ENCODE measurements at regions not wholly inside any gene's neighbourhood (a gene's known extent, or its start where the extent isn't known, plus 50 kb on each side); places are given as distances from the start of the nearest gene placed in this dataset.

DNA sequence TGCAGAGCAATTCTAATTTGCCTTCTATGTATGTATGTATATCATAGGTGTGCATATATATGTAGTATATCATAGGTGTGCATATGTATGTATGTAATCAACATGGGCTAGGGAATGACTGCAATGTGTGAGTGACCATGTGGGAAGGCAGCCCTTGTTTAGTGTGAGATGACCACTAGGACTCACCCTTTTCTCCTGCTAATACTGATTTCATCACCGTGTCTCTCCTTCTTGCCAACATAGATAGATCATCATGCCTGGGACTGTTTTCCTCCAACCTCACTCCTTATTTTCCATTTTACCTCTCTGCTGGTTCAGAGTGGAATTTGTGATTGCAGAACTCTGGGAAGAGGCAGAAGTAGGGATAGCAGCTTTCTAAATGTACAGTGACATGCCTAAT is 63.6 kb upstream of the SFRP2 start:
- TF ChIP-seq, protein P1, sequence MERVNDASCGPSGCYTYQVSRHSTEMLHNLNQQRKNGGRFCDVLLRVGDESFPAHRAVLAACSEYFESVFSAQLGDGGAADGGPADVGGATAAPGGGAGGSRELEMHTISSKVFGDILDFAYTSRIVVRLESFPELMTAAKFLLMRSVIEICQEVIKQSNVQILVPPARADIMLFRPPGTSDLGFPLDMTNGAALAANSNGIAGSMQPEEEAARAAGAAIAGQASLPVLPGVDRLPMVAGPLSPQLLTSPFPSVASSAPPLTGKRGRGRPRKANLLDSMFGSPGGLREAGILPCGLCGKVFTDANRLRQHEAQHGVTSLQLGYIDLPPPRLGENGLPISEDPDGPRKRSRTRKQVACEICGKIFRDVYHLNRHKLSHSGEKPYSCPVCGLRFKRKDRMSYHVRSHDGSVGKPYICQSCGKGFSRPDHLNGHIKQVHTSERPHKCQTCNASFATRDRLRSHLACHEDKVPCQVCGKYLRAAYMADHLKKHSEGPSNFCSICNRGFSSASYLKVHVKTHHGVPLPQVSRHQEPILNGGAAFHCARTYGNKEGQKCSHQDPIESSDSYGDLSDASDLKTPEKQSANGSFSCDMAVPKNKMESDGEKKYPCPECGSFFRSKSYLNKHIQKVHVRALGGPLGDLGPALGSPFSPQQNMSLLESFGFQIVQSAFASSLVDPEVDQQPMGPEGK (CRISPR knock-in tag; IDR thresholded peaks at IDR 0.05; ENCODE audit: borderline replicate concordance) = no peak
- TF ChIP-seq, protein P2, sequence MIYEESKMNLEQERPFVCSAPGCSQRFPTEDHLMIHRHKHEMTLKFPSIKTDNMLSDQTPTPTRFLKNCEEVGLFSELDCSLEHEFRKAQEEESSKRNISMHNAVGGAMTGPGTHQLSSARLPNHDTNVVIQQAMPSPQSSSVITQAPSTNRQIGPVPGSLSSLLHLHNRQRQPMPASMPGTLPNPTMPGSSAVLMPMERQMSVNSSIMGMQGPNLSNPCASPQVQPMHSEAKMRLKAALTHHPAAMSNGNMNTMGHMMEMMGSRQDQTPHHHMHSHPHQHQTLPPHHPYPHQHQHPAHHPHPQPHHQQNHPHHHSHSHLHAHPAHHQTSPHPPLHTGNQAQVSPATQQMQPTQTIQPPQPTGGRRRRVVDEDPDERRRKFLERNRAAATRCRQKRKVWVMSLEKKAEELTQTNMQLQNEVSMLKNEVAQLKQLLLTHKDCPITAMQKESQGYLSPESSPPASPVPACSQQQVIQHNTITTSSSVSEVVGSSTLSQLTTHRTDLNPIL (CRISPR knock-in tag; IDR thresholded peaks at IDR 0.05; ENCODE audit: low read depth) = no peak

All from SK-N-SH treated with all-trans-retinoic acid at 6 μM for 48 hours (cell line).